HUES6 (cell line): ENCODE measurements at regions not wholly inside any gene's neighbourhood (a gene's known extent, or its start where the extent isn't known, plus 50 kb on each side); places are given as distances from the start of the nearest gene placed in this dataset.
"Not testable (repeated sequence)": the region's sequence is repeated elsewhere in the genome, so short reads cannot be mapped to it uniquely, and the experiment has no call there.

ENCODE experiments used
- H3K27ac ChIP-seq: 2 replicates; pipeline ENCODE4 v1.7.0; 2013; ENCODE audit warnings: low read depth, mild to moderate bottlenecking, low read length, inconsistent platforms
- H3K27me3 ChIP-seq: 2 replicates; pipeline ENCODE4 v1.6.1; 2013; ENCODE audit warnings: low read length; ENCODE audit not compliant: control insufficient read depth, insufficient read depth
- H3K36me3 ChIP-seq: 2 replicates; pipeline ENCODE4 v1.6.1; 2013; ENCODE audit warnings: low read length; ENCODE audit not compliant: control insufficient read depth, insufficient read depth
- H3K4me1 ChIP-seq: 2 replicates; pipeline ENCODE4 v1.6.1; 2013; ENCODE audit warnings: low read length; ENCODE audit not compliant: control insufficient read depth, insufficient read depth
- H3K4me3 ChIP-seq: 2 replicates; pipeline ENCODE4 v1.5.1; 2013; ENCODE audit warnings: low read depth, low read length
- H3K9ac ChIP-seq: one replicate; pipeline ENCODE4 v1.6.1; 2013; ENCODE audit warnings: mild to moderate bottlenecking, low read length
- H3K9me3 ChIP-seq: 2 replicates; pipeline ENCODE4 v1.6.1; 2013; ENCODE audit warnings: low read depth, low read length; ENCODE audit not compliant: control insufficient read depth, insufficient read depth

- H3K36me3 ChIP-seq, result no peaks in the 10 kb centered on the region
- no peaks in the 10 kb centered on the region for H3K9me3 ChIP-seq
- no peak overlapping the region for H3K4me3 ChIP-seq
- no peaks in the 10 kb centered on the region for H3K27me3 ChIP-seq
- no peak overlapping the region for H3K27ac ChIP-seq
- peaks cover 22% of the 10 kb centered on the region; the same call in 1 of the 2 replicates for H3K4me1 ChIP-seq
- no peak overlapping the region for H3K9ac ChIP-seq
Observed at GRCh38 chr16:85532147-85532546, 81.0 kb upstream of the GSE1 start.

DNA sequence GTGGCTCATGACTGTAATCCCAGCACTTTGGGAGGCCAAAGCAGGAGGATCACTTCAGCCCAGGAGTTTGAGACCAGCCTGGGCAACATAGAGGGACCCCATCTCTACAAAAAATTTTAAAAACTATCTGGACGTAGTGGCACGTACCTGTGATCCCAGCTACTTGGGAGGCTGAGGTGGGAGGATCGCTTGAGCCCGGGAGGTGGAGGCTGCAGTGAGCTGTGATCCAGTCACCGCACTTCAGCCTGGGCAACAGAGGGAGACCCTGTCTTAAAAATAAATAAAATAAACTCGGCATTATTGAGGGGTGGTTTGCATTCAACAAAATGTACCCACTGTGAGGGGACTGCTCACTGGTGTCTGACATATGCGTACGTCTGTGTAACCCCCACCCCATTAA, 79.5 kb upstream of the GSE1 start:
- not testable (repeated sequence) for H3K4me3 ChIP-seq, H3K36me3 ChIP-seq, H3K27me3 ChIP-seq, H3K9me3 ChIP-seq, H3K27ac ChIP-seq, H3K9ac ChIP-seq
- peaks cover 30% of the 10 kb centered on the region; the same call in 1 of the 2 replicates for H3K4me1 ChIP-seq

- Histone ChIP-seq H3K27me3 (no peaks in the 10 kb centered on the region), H3K9ac (peak overlapping the region; percentile 27), H3K4me1 (peaks cover 30% of the 10 kb centered on the region; the same call in 1 of the 2 replicates), H3K36me3 (no peaks in the 10 kb centered on the region), H3K9me3 (peaks cover 6% of the 10 kb centered on the region), H3K4me3 (no peak overlapping the region), H3K27ac (no peak overlapping the region; the same call in 1 of the 2 replicates)
Observed at GRCh38 chr16:85534536-85535351, 78.4 kb upstream of the GSE1 start.

- no peak overlapping the region; the same call in 1 of the 2 replicates for H3K27ac ChIP-seq
- H3K4me1 ChIP-seq, result peaks cover 30% of the 10 kb centered on the region; the same call in 1 of the 2 replicates
- no peaks in the 10 kb centered on the region for H3K36me3 ChIP-seq
- no peak overlapping the region for H3K4me3 ChIP-seq
- H3K27me3 ChIP-seq, result no peaks in the 10 kb centered on the region
- H3K9ac ChIP-seq, result peak overlapping the region; percentile 27
- peaks cover 14% of the 10 kb centered on the region for H3K9me3 ChIP-seq
Observed at GRCh38 chr16:85535352-85536072, 77.6 kb upstream of the GSE1 start.

DNA sequence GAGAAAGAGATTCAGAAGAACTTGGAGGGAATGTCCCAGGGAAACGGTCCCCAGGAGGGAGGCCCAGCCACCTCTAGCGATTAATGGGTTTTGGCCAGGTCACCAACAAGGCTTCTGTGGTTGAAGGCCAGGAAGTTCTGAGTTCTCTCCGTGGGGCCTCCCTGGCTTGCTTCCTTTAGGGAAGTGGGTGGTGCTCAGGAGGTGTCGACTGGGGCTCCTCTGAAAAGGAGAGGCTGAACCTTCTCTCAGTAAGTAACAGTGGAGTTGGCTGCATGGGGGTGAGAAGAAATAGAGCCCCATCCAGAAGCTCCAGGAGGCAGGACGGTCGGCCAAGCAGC, 77.1 kb upstream of the GSE1 start:
- no peak overlapping the region for H3K4me3 ChIP-seq
- no peak overlapping the region; the same call in 1 of the 2 replicates for H3K27ac ChIP-seq
- no peaks in the 10 kb centered on the region for H3K36me3 ChIP-seq
- peaks cover 30% of the 10 kb centered on the region; the same call in 1 of the 2 replicates for H3K4me1 ChIP-seq
- H3K9ac ChIP-seq, result peak overlapping the region; percentile 14
- no peaks in the 10 kb centered on the region for H3K27me3 ChIP-seq
- peaks cover 16% of the 10 kb centered on the region for H3K9me3 ChIP-seq

DNA sequence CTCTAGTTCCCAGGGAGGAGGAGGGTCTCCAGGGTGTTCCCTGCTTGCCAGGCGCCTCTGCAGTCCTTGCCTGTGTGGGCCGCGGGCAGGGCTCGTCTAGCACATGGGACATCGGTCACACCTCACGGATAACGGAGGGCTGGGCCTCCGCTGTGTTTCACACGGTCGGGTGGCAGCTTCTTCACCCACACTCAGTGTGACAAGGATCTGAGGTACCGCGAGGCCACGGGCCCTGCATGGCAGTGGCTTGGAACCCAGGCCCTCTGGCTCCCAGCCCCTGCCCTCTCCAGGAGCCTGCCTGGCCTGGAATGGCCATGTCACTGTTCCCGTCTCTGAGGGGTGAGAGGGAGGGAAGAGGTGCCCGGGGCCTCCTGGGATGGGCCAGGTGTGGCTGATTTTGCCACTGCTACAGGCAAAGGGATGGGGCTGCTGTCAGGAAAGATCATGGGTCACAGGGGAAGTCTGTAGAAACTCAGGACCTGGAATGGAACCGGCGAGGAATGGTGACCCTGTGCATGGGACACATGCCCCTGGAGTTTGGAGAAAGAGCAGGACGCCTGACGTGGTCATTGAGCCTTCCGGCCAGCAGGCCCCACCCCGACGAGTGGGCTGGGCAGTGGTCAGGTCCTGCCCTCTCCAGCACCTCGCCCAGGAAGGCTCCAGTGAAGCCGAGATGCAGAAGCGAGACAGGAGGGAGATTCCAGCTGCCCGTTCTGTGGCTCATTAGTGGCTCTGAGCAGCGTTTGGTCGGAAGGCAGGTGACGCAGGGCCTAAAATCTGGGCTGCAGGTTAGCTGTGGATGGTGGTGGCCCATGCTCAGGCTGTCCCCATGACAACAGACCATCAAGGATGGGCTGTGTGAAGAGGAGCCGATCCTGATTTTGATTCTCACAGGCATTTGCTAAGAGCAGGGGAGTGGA, 76.5 kb upstream of the GSE1 start:
- H3K27ac ChIP-seq, result no peak overlapping the region; the same call in 1 of the 2 replicates
- no peak overlapping the region for H3K4me3 ChIP-seq
- H3K9me3 ChIP-seq, result peaks cover 16% of the 10 kb centered on the region
- H3K27me3 ChIP-seq, result no peaks in the 10 kb centered on the region
- peaks cover 33% of the 10 kb centered on the region; the same call in 1 of the 2 replicates for H3K4me1 ChIP-seq
- no peaks in the 10 kb centered on the region for H3K36me3 ChIP-seq
- H3K9ac ChIP-seq, result no peak overlapping the region

- Histone ChIP-seq H3K4me1 (peaks cover 40% of the 10 kb centered on the region), H3K9ac (no peak overlapping the region), H3K4me3 (no peak overlapping the region), H3K27me3 (no peaks in the 10 kb centered on the region), H3K9me3 (peaks cover 16% of the 10 kb centered on the region), H3K27ac (no peak overlapping the region), H3K36me3 (no peaks in the 10 kb centered on the region)
Observed at GRCh38 chr16:85537331-85537788, 75.8 kb upstream of the GSE1 start.

DNA sequence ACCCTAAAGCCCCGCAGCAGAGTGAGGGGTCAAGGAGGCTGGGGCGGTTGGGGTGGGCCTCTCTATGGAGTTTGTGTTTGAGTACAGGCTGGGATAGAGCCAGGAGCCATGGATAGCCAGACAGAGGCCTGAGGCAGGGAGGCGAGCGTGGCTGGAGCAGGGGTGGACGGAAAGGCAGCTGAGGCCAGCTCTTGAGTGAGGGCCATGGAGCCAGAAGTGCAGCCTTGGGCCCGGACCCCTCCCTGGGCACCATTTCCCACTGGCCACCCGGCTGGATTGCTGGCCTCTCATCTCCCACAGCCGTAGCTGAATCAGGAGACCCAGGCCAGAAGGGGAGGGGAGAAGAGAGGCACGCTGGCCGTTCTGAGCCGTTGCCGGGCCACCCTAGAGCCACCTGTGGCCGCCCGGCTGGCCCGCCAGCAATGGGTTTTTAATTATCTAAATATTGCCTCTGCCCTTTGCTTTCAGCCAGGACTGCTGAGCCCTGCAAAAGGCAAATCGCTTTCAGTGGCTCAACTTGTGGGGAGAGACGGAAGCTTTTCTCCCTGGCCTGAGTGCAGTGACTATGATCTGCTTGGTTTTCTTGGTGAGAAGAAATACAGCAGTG, 75.2 kb upstream of the GSE1 start:
- no peak overlapping the region for H3K27ac ChIP-seq
- peaks cover 44% of the 10 kb centered on the region for H3K4me1 ChIP-seq
- no peaks in the 10 kb centered on the region for H3K36me3 ChIP-seq
- no peaks in the 10 kb centered on the region for H3K27me3 ChIP-seq
- H3K4me3 ChIP-seq, result no peak overlapping the region
- no peak overlapping the region for H3K9ac ChIP-seq
- H3K9me3 ChIP-seq, result peaks cover 16% of the 10 kb centered on the region

- Histone ChIP-seq H3K36me3 (no peaks in the 10 kb centered on the region), H3K27me3 (no peaks in the 10 kb centered on the region), H3K4me3 (no peak overlapping the region), H3K9ac (no peak overlapping the region), H3K9me3 (peaks cover 16% of the 10 kb centered on the region), H3K4me1 (peaks cover 44% of the 10 kb centered on the region), H3K27ac (no peak overlapping the region)
Observed at GRCh38 chr16:85539084-85539483, 74.0 kb upstream of the GSE1 start.

DNA sequence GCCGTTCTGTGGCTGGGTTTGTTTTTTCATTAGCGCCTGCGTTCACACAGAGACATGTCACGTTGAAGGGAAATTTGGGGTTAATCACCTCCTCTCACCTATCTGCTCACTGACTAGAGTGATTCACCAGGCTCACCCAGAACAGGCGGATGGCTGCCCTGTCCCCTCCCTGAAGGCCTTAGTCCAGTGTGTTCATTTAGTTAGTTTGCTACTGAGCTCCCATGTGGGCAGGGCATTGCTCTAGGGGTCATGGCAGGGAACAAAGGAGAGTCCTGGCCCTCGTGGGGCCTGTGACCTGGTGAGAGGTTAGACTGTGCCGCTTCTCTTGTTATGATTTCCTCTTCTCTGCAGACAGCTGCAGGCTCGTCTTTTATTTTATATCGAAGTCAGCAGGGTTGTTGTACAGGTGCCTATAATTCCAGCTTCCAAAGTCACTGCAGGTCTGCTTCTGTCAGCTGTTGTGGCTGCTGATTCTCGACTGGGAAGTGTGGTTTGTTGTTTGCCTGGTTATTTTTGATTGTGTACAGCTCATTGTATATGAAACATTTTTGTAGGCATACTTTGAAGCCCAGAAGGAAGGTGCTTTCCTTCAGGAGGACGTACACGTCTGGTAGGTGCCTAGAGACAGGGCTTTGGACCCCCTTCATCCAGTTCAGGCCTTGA, 73.4 kb upstream of the GSE1 start:
- Histone ChIP-seq H3K27ac (no peak overlapping the region), H3K27me3 (no peaks in the 10 kb centered on the region), H3K4me3 (no peak overlapping the region), H3K9me3 (peaks cover 16% of the 10 kb centered on the region), H3K4me1 (peaks cover 45% of the 10 kb centered on the region), H3K9ac (no peak overlapping the region), H3K36me3 (no peaks in the 10 kb centered on the region)
